ACC112 (cell line): ENCODE measurements at regions not wholly inside any gene's neighbourhood (a gene's known extent, or its start where the extent isn't known, plus 50 kb on each side); places are given as distances from the start of the nearest gene placed in this dataset.

Source experiments
- H2AFZ ChIP-seq: fragments of 200-600 bp; sonication (generic); one replicate; pipeline ENCODE4 v1.6.0; 2017; ENCODE audit warnings: antibody characterized with exemption, low read length; ENCODE audit not compliant: unreplicated experiment
- H3K27ac ChIP-seq: fragments of 200-600 bp; sonication (generic); 2 replicates; pipeline ENCODE4 v1.5.1; 2014; ENCODE audit warnings: low read depth, mild to moderate bottlenecking, antibody characterized with exemption, low read length, moderate library complexity
- H3K27me3 ChIP-seq: fragments of 200-600 bp; sonication (generic); 2 replicates; pipeline ENCODE4 v1.6.1; 2014; ENCODE audit warnings: mild to moderate bottlenecking, antibody characterized with exemption, low read length, moderate library complexity, mixed read lengths; ENCODE audit not compliant: insufficient read depth
- H3K36me3 ChIP-seq: fragments of 200-600 bp; sonication (generic); 2 replicates; pipeline ENCODE4 v1.6.1; 2016; ENCODE audit warnings: mild to moderate bottlenecking, antibody characterized with exemption, low read length, moderate library complexity, mixed read lengths; ENCODE audit not compliant: insufficient read depth
- H3K4me1 ChIP-seq: fragments of 200-600 bp; sonication (generic); one replicate; pipeline ENCODE4 v1.6.1; 2016; ENCODE audit warnings: low read length, mixed read lengths; ENCODE audit not compliant: insufficient read depth, unreplicated experiment, control insufficient read depth
- H3K4me3 ChIP-seq: fragments of 200-600 bp; sonication (generic); 2 replicates; pipeline ENCODE4 v1.5.1; 2014; ENCODE audit warnings: mild to moderate bottlenecking, low read depth, low read length
- H3K79me2 ChIP-seq: fragments of 200-600 bp; sonication (generic); one replicate; pipeline ENCODE4 v1.6.0; 2016; ENCODE audit warnings: low read length; ENCODE audit not compliant: control insufficient read depth, unreplicated experiment, insufficient read depth

DNA sequence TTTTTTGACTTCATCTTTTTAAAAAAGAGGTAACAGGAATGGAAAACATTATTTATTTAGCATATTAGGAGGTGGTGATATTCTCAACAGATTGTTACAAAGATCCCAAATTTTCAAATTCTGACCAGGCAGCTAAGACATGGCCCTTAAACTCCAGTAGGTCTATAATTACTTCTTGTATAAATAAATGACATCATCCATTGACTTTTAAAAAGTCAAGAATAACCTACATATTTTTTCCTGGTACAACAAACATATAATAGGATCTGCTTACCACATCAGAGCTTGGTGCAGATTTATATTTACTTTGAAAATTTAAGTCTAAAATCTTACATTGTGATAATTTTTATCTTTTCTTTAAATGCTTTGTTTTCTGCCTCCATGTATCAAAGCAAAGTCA is 92.2 kb upstream of the TRPM3 start:
- no peaks in the 10 kb centered on the region; the same call in 1 of the 2 replicates for H3K27me3 ChIP-seq
- no peaks in the 10 kb centered on the region for H3K79me2 ChIP-seq
- no peak overlapping the region for H3K27ac ChIP-seq
- no peak overlapping the region for H2AFZ ChIP-seq
- H3K4me1 ChIP-seq = no peaks in the 10 kb centered on the region
- H3K36me3 ChIP-seq = no peaks in the 10 kb centered on the region
- H3K4me3 ChIP-seq = no peak overlapping the region

DNA sequence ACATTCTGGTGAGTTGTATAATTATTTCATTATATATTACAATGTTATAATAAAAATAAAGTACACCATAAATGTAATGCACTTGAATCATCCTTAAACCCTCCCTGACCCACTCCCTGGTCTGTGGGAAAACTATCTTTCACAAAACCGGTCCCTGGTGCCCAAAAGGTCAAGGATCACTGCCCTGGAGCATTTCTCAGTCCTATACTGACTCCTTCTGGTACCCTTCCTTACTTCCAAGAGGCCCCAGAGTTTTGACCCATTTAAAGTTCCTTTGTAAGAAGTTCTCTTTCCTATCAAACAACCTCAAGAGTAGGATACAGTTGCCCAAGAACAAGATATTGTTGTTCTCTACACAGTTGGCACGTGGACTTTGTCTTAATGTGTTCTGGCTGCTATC is 88.9 kb upstream of the TRPM3 start:
- Histone ChIP-seq H3K4me1 (no peaks in the 10 kb centered on the region), H2AFZ (no peak overlapping the region), H3K27ac (no peak overlapping the region)

DNA sequence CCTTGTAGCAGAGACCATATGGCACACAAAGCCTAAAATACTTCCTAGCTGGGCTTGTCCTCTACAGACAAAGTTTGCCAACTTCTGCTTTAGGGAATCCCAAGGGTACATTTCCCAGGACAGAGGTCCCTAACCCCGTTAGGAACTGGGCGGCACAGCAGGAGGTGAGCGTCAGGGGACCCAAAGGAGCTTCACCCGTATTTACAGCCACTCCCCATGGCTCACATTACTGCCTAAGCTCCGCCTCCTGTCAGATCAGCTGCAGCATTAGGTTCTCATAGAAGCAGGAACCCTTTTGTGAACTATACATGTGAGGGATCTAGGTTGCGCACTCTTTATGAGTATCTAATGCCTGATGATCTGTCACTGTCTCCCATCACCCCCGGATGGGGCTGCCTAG is 88.5 kb upstream of the TRPM3 start:
- Histone ChIP-seq H3K27ac (no peak overlapping the region), H2AFZ (no peak overlapping the region), H3K36me3 (no peaks in the 10 kb centered on the region), H3K4me3 (no peak overlapping the region), H3K79me2 (no peaks in the 10 kb centered on the region), H3K27me3 (peaks cover 7% of the 10 kb centered on the region; the same call in 1 of the 2 replicates), H3K4me1 (no peaks in the 10 kb centered on the region)

More for the DNA sequence above, 88.9 kb upstream of the TRPM3 start:
- Histone ChIP-seq H3K27me3 (peaks cover 7% of the 10 kb centered on the region; the same call in 1 of the 2 replicates), H3K79me2 (no peaks in the 10 kb centered on the region), H3K4me3 (no peak overlapping the region), H3K36me3 (no peaks in the 10 kb centered on the region)

DNA sequence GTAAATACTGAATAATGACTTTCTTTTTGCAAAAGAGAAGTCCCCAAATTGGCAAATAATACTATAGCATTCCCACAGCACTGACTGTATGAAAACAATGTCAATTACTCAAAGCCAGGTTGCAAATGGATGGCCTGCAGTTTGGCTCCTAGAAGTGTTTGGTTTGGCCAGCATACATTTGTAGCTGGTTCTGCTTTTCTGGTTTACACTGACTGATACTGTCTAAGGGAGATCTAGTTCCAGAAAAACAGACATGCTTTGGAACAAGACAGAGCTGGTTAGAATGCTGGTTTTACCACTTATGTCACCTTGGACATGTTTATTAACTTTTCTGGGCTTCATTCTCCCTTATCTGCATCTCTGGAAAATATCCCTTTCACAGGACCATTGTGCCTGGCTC is 81.5 kb upstream of the TRPM3 start:
- Histone ChIP-seq H3K27ac (no peak overlapping the region), H3K4me1 (no peaks in the 10 kb centered on the region), H3K79me2 (no peaks in the 10 kb centered on the region), H3K36me3 (no peaks in the 10 kb centered on the region), H2AFZ (no peak overlapping the region), H3K4me3 (no peak overlapping the region), H3K27me3 (peaks cover 5% of the 10 kb centered on the region; the same call in 1 of the 2 replicates)

DNA sequence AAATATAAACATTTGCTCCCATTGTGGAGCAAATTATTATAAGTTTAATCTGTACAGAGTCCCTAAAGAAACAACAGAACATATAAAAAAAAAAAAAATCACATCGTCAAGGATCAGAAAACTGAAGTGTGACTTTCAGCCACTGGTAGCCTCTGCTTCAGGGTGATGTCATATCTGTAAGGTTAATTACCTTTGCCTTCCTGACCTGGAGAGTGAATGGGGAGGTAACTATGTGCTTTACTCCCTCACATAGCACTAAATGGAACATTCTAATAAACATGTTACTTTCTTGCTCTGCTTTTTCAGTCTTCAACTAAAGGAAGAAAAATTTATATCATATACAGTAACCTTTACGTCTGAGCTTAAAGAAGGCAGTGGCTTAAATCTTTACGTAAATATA is 70.3 kb upstream of the TRPM3 start:
- Histone ChIP-seq H3K4me3 (no peak overlapping the region), H3K27ac (no peak overlapping the region), H2AFZ (no peak overlapping the region), H3K79me2 (no peaks in the 10 kb centered on the region), H3K36me3 (no peaks in the 10 kb centered on the region), H3K27me3 (peaks cover 10% of the 10 kb centered on the region), H3K4me1 (no peaks in the 10 kb centered on the region)

DNA sequence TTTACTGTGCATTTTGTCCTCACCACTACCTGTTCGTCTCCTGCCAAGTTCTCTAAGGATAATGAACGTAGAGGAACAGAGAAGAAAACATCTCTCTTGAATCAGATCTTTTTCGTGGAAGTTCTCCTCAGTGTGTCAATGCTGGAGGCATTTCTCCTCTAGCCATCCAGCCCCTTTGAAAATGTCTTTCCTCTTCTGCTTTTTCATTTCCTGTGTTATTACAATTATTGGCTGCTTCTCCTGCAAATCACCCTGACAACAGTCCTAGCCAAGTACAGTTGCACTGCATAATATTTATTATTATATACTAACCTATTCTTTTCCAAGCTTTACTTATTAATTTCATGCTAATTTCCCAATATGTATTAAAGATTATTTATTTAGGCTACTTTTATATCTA is 61.8 kb upstream of the TRPM3 start:
- Histone ChIP-seq H3K4me3 (no peak overlapping the region), H3K27me3 (no peaks in the 10 kb centered on the region; the same call in 1 of the 2 replicates), H3K79me2 (no peaks in the 10 kb centered on the region), H3K36me3 (no peaks in the 10 kb centered on the region), H2AFZ (no peak overlapping the region), H3K27ac (no peak overlapping the region), H3K4me1 (no peaks in the 10 kb centered on the region)

DNA sequence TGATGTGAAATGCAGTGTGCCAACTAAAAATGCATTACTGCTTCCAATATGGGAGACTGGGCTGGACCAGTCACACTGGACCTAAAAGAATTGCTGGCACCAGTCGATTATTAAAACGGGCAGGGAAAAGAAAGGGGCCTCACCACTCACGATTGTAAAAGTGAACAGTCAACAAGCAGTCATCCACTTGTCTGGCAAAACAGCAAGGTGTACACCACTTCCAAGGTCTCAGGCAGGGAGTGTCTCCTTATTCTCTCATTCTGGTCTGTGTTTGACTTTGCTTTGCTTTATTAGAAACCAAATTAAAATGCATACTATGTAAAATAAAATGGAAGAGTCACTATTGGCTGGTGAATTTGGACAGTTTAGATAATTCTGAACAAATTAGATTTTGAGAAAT is 57.8 kb upstream of the TRPM3 start:
- Histone ChIP-seq H3K27ac (no peak overlapping the region), H3K4me1 (no peaks in the 10 kb centered on the region), H3K79me2 (no peaks in the 10 kb centered on the region), H3K27me3 (no peaks in the 10 kb centered on the region), H2AFZ (no peak overlapping the region), H3K4me3 (no peak overlapping the region), H3K36me3 (no peaks in the 10 kb centered on the region)

DNA sequence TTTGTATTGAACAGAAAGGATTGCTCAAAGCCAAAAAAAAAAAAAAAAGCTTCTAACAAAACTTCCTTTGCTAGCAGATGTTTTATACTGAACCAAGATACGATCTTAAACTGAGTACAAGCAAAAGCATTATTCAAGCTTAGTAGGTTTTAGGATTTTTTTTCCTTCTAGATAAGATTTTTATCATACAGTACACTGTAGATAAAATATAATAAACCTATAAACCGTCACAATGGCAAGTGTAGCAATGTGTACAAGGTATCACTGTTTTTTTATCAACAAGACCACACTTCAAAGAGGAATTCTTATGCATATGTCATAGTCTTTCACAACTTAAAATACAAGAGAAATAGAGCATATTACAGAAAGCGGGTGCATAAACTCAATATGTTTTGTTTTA is 56.5 kb upstream of the TRPM3 start:
- Histone ChIP-seq H3K27ac (no peak overlapping the region), H2AFZ (no peak overlapping the region), H3K36me3 (no peaks in the 10 kb centered on the region), H3K79me2 (no peaks in the 10 kb centered on the region), H3K4me1 (no peaks in the 10 kb centered on the region), H3K4me3 (no peak overlapping the region), H3K27me3 (no peaks in the 10 kb centered on the region)

DNA sequence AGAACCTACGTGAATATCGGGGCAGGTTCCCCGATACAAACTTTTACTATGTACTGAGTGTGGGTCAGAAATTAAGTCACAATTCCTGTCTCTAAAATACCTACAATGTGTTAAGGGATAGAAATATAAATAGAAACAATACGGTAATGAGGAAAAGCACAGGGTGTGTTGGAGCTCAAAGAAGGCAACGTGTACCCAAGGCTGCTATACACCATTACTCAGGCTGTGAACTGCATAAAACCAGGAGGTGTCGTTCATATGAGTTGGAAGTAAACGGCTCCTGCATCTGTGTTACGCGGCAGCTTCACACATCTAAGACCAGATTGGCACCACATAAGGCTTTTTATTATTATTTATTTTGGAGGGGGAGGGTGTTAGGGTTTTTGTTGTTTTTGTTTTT is 50.1 kb upstream of the TRPM3 start:
- Histone ChIP-seq H3K4me3 (no peak overlapping the region), H3K27me3 (no peaks in the 10 kb centered on the region), H2AFZ (no peak overlapping the region), H3K27ac (no peak overlapping the region), H3K79me2 (no peaks in the 10 kb centered on the region), H3K36me3 (no peaks in the 10 kb centered on the region), H3K4me1 (no peaks in the 10 kb centered on the region)
